Stomach (tissue), 4 donors: ENCODE measurements at regions not wholly inside any gene's neighbourhood (a gene's known extent, or its start where the extent isn't known, plus 50 kb on each side); places are given as distances from the start of the nearest gene placed in this dataset.

Experiments
- POLR2A ChIP-seq, 4 donors: fragments of 450-650 bp; IDR thresholded peaks; one replicate each; pipeline ENCODE4 v1.6.1; 2016; ENCODE audit warnings: antibody characterized with exemption in 4 of 4, control low read depth in 2 of 4, mild to moderate bottlenecking in 1 of 4, moderate library complexity in 1 of 4
- POLR2AphosphoS5 ChIP-seq, 3 donors: sonication (generic); formaldehyde crosslinking; IDR thresholded peaks; one replicate each; pipeline ENCODE4 v1.6.1; 2016; ENCODE audit warnings: antibody characterized with exemption in 3 of 3
- TF ChIP-seq, protein P1 (sequence below), 7 experiments: fragments of 450-650 bp in 4 of 7; fragments of 200-600 bp in 3 of 7; sonication (generic) in 3 of 7; IDR thresholded peaks; one replicate each; pipeline ENCODE4 v1.5.1; 2016 to 2019; ENCODE audit warnings: antibody characterized with exemption in 7 of 7, control low read depth in 2 of 7, mild to moderate bottlenecking in 1 of 7

DNA sequence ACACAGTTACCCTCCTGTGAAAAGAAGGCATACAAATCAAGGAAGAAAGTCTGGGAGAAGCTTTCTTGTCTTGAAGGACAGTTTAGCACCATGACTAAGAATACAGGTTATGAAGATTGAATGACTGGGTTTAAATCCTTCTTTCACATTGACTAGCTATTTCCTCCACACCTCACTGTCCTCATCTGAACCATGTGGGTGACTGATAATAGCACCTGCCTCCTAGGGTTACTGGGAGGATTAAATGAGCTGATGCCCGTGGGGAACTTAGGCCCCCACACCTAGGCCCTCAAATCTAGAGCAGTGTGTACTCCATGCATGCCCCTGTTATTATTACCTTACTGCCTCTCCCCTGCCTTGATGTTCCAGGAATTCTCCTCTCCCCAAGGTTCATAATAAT, 202.9 kb downstream of the FBXO15 start:
- TF ChIP-seq, protein P1, sequence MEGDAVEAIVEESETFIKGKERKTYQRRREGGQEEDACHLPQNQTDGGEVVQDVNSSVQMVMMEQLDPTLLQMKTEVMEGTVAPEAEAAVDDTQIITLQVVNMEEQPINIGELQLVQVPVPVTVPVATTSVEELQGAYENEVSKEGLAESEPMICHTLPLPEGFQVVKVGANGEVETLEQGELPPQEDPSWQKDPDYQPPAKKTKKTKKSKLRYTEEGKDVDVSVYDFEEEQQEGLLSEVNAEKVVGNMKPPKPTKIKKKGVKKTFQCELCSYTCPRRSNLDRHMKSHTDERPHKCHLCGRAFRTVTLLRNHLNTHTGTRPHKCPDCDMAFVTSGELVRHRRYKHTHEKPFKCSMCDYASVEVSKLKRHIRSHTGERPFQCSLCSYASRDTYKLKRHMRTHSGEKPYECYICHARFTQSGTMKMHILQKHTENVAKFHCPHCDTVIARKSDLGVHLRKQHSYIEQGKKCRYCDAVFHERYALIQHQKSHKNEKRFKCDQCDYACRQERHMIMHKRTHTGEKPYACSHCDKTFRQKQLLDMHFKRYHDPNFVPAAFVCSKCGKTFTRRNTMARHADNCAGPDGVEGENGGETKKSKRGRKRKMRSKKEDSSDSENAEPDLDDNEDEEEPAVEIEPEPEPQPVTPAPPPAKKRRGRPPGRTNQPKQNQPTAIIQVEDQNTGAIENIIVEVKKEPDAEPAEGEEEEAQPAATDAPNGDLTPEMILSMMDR (IDR thresholded peaks at IDR 0.05): no peak
- TF ChIP-seq POLR2AphosphoS5 (IDR thresholded peaks at IDR 0.05): no peak
- no peak for TF ChIP-seq POLR2A (IDR thresholded peaks at IDR 0.05)
